GM23338 (cell line): ENCODE measurements at regions not wholly inside any gene's neighbourhood (a gene's known extent, or its start where the extent isn't known, plus 50 kb on each side); places are given as distances from the start of the nearest gene placed in this dataset.

Experiments
- CREB1 ChIP-seq: fragments of 250-450 bp; sonication (Bioruptor Pico); IDR thresholded peaks from 2 replicates; pipeline ENCODE4 v1.5.0; 2020; ENCODE audit warnings: low read depth, mild to moderate bottlenecking, moderate library complexity
- EZH2 ChIP-seq: fragments of 200-600 bp; sonication (generic); IDR thresholded peaks from one replicate; pipeline ENCODE4 v1.8.0; 2017; ENCODE audit warnings: antibody characterized with exemption, mild to moderate bottlenecking, low read depth; ENCODE audit not compliant: unreplicated experiment
- EZH2phosphoT487 ChIP-seq: fragments of 200-600 bp; sonication (generic); IDR thresholded peaks from one replicate; pipeline ENCODE4 v1.8.1; 2018; ENCODE audit warnings: antibody characterized with exemption; ENCODE audit not compliant: unreplicated experiment
- NANOG ChIP-seq: IDR thresholded peaks from 2 replicates; pipeline ENCODE4 v1.6.1; 2016; ENCODE audit warnings: antibody characterized with exemption, borderline replicate concordance
- POLR2AphosphoS5 ChIP-seq: IDR thresholded peaks from 2 replicates; pipeline ENCODE4 v1.6.1; 2016; ENCODE audit warnings: antibody characterized with exemption, low read depth
- STAT1 ChIP-seq: IDR thresholded peaks from one replicate; pipeline ENCODE4 v1.6.1; 2016; ENCODE audit warnings: antibody characterized with exemption; ENCODE audit not compliant: unreplicated experiment
- ZNF114 ChIP-seq: fragments of 250-450 bp; sonication (Bioruptor Pico); IDR thresholded peaks from 2 replicates; pipeline ENCODE4 v1.5.0; 2020; ENCODE audit warnings: mild to moderate bottlenecking, moderate library complexity
- ZNF331 ChIP-seq: fragments of 250-450 bp; sonication (Bioruptor Pico); IDR thresholded peaks from 2 replicates; pipeline ENCODE4 v1.5.0; 2020; ENCODE audit warnings: low read depth, mild to moderate bottlenecking, moderate library complexity
- ZNF462 ChIP-seq: fragments of 250-450 bp; sonication (Bioruptor Pico); IDR thresholded peaks from 2 replicates; pipeline ENCODE4 v1.5.0; 2020; ENCODE audit warnings: mild to moderate bottlenecking, moderate library complexity
- TF ChIP-seq, protein P1 (sequence below), 2 experiments: fragments of 200-600 bp in 1 of 2; sonication (generic) in 1 of 2; conservative IDR thresholded peaks; 2 replicates each; pipeline versions ENCODE4 v1.5.1 to v1.6.1; 2016 to 2017; ENCODE audit warnings: antibody characterized with exemption in 2 of 2, low read depth in 2 of 2, mild to moderate bottlenecking in 2 of 2, moderate library complexity in 1 of 2
- TF ChIP-seq, protein P2 (sequence below): IDR thresholded peaks from 2 replicates; pipeline ENCODE4 v1.6.1; 2016; ENCODE audit warnings: antibody characterized with exemption
- TF ChIP-seq, protein P3 (sequence below): IDR thresholded peaks from one replicate; pipeline ENCODE4 v1.6.1; 2018; ENCODE audit warnings: antibody characterized with exemption; ENCODE audit not compliant: unreplicated experiment

DNA sequence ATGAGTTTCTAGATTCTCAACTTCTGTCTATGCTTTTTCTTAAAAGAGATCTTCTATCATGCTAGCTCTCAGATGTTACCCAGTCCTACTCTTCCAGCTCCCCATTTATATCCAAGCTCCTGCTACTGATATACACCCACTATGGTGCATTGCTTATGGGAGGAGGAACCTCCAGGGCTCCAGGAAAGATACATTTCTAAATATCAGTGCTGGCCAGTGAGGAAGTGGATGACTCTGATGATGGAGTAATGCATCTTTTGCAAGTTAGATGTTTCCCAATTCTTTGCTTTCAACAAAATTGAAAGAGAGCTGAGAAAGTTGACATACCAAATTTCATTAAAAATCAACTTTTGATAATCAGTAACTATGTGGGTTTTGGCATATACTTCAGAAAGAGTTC lies 105.7 kb upstream of the RESF1 start:
- TF ChIP-seq, protein P1, sequence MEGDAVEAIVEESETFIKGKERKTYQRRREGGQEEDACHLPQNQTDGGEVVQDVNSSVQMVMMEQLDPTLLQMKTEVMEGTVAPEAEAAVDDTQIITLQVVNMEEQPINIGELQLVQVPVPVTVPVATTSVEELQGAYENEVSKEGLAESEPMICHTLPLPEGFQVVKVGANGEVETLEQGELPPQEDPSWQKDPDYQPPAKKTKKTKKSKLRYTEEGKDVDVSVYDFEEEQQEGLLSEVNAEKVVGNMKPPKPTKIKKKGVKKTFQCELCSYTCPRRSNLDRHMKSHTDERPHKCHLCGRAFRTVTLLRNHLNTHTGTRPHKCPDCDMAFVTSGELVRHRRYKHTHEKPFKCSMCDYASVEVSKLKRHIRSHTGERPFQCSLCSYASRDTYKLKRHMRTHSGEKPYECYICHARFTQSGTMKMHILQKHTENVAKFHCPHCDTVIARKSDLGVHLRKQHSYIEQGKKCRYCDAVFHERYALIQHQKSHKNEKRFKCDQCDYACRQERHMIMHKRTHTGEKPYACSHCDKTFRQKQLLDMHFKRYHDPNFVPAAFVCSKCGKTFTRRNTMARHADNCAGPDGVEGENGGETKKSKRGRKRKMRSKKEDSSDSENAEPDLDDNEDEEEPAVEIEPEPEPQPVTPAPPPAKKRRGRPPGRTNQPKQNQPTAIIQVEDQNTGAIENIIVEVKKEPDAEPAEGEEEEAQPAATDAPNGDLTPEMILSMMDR (conservative IDR thresholded peaks at IDR 0.05; ENCODE audit: low read depth in 2 of 2), result no peak
- TF ChIP-seq ZNF462 (CRISPR knock-in tag) (no peak), POLR2AphosphoS5 (no peak), EZH2phosphoT487 (no peak), EZH2 (no peak), STAT1 (no peak), CREB1 (CRISPR knock-in tag) (no peak), ZNF114 (no peak), ZNF331 (no peak), NANOG (no peak)
- TF ChIP-seq, protein P2, sequence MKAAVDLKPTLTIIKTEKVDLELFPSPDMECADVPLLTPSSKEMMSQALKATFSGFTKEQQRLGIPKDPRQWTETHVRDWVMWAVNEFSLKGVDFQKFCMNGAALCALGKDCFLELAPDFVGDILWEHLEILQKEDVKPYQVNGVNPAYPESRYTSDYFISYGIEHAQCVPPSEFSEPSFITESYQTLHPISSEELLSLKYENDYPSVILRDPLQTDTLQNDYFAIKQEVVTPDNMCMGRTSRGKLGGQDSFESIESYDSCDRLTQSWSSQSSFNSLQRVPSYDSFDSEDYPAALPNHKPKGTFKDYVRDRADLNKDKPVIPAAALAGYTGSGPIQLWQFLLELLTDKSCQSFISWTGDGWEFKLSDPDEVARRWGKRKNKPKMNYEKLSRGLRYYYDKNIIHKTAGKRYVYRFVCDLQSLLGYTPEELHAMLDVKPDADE, result no peak
- TF ChIP-seq, protein P3, sequence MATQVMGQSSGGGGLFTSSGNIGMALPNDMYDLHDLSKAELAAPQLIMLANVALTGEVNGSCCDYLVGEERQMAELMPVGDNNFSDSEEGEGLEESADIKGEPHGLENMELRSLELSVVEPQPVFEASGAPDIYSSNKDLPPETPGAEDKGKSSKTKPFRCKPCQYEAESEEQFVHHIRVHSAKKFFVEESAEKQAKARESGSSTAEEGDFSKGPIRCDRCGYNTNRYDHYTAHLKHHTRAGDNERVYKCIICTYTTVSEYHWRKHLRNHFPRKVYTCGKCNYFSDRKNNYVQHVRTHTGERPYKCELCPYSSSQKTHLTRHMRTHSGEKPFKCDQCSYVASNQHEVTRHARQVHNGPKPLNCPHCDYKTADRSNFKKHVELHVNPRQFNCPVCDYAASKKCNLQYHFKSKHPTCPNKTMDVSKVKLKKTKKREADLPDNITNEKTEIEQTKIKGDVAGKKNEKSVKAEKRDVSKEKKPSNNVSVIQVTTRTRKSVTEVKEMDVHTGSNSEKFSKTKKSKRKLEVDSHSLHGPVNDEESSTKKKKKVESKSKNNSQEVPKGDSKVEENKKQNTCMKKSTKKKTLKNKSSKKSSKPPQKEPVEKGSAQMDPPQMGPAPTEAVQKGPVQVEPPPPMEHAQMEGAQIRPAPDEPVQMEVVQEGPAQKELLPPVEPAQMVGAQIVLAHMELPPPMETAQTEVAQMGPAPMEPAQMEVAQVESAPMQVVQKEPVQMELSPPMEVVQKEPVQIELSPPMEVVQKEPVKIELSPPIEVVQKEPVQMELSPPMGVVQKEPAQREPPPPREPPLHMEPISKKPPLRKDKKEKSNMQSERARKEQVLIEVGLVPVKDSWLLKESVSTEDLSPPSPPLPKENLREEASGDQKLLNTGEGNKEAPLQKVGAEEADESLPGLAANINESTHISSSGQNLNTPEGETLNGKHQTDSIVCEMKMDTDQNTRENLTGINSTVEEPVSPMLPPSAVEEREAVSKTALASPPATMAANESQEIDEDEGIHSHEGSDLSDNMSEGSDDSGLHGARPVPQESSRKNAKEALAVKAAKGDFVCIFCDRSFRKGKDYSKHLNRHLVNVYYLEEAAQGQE, result no peak
